Ammon's horn (tissue), 1 donor: ENCODE measurements at regions not wholly inside any gene's neighbourhood (a gene's known extent, or its start where the extent isn't known, plus 50 kb on each side); places are given as distances from the start of the nearest gene placed in this dataset.

Experiments used
- DNase-seq: peaks from one replicate; pipeline ENCODE4 v3.0.0-alpha.2; 2016; ENCODE audit warnings: low spot score

DNA sequence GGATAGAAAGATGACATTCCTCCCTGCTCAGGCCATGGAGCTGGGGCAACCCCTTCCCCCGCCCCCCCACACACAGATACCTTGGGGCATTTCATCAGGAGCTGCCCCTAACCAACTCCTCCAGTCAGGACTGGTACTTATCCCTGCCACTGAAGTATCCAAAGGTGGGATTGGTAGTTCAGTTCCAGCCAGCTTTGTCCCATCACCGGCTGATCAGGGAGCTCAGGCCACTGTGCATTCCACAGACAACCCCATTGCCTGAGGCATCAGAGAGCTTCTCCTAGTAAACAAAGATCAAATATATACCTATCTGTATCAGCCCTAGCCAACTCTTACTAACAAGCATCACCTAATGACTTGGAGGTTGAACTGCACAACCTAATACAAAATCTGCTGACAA is 218.2 kb upstream of the FMR1 start:
- DNase-seq: no peak

DNA sequence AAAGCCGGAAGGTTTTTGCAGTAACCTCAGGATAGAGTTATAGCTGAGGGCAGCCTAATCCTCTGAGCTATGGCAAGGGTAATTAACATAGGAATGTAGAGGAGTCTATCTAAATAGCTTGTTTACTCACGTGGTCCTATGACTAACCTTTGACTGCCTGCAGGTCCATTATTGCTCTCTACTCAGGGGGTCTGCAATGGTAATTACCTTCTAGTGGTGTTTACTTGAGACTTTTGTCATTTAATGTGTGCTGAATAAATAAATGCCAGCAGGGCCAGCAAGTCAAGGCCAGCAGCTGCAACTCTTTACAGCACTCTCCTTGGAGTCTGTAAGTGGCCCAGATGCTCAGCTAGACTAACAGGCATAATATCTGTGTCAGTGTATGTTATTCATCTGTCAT is 212.7 kb upstream of the FMR1 start:
- no peak for DNase-seq

DNA sequence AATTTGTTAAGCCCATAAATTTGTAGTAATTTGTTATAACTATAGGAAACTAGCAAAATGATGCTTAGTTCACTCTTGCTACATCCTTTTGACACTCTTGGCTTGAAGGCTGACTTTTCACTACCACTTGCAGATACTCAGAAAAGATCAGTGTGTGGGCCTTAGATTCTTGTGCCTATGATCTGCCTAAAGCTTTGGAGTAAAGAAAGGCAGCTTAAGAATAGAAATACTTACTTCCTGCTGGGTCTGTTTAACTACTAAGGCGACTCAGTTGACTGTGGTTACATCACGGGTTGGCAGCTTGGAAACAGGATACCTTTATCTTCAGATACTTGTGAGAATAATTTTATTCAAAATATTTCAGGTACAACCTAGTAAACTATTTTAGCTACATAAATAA is 201.4 kb upstream of the FMR1 start:
- DNase-seq: no peak

DNA sequence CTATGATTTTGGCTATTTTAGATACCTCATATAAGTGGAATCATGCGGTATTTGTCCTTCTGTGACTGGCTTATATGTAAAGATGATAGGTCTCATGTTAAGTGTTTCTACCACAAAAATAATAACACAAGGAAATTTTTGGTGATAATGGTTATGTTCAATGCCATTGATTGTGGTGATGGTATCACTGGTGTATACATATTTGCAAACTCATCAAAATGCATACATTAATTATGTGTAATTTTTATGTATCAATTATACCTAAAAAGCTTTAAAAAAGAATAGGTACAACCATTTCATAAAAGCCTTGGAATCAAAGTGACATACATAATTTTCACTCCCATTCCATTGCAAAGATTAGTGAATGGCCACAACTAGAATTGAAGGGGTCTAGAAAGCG is 178.3 kb upstream of the FMR1 start:
- no peak for DNase-seq

DNA sequence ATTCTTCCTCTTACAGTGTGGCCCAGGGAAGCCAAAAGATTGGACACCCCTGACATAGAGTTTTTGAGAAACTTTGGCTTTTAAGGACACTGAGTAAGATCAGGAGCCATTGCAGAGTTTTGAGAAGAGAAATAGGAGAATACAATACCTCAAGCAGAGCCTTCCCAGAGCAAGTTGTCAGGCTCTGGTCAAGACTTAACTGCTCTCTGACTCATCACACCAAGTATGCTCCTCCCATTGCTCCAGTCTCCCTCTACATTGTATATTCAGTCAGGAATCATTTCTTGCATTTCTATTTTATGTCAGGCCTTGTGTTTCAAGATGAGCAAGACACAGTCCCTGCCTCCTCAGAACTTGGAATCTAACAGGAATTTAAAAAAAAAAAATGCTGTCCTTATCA is 176.4 kb upstream of the FMR1 start:
- no peak for DNase-seq

DNA sequence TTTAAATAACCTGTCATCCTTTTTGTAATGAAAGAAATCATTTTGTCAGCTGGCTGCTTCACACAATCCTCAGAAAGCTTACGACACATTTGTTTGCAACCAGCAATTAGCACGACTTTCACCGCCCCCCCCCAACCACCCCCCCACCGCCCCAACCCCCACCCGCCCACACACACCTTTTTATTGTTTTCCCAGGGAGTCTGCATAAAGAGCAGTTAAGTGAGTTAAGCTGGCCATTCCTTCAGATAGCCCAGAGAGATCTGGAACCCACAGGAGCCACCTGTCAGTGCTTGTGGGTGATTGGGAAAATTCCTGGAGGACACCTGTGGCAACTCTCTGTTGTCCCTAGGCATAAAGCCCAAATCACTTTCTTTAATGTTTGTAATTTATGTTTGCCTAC is 175.7 kb upstream of the FMR1 start:
- no peak for DNase-seq

DNA sequence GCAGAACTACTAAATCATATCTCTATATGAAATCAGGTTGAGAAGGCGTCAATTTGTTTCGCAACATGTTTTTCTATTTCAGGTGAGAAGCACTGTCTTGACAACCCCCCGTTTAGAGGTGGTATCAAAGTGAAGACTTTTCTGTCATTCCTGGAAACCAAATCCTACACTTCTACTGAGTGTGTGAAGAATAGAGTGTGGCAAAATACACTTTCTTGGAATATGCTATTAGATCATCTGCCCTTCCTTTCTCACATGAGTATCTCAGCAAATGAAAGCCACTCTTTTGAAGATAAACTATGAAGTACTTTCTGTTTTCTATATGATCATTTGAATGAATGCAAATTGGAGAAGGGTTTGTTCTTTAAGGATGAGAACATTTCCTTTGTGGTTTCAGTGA is 174.0 kb upstream of the FMR1 start:
- no peak for DNase-seq

- no peak for DNase-seq
These were observed 173.5 kb upstream of the FMR1 start for GRCh38 chrX:147738265-147738664.

DNA sequence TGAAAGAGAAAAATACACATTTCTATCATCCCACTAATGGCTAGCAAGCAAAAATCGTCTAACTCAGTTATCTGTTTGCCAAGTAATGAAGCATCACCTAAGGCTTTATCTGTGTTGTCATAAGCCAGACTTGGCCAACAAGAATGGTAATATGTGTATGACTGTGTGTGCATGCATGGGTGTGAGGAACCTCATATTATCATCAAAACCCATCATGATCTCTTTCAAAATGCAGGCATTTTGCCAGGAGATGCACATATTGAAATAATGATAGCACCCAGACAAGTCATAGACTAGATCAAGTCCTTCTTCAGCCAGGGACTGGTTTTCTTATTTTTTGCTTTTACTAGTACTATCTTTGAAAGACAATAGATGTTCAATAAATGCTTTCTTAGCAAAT is 172.5 kb upstream of the FMR1 start:
- DNase-seq: no peak

DNA sequence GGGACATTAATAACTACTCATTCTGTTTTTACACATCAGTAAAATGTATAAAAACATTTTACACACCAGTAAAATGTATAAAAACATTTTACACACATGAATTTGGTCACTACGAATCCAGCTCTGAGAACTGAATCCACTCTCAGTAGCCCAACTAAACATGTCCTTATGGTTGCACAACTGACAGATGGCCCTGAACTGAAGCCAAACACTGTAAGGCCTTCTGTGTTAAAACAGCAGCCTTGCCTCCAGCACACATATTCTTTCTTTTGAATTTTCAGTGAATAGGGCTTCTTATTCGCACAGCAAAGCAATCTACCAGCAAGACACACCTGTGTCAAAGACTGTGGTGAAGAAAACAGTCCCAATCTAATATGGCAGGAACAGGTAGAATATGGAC is 169.9 kb upstream of the FMR1 start:
- peak; percentile 1 for DNase-seq

GRCh38 chrX:147749308-147749707 is 162.4 kb upstream of the FMR1 start:
- DNase-seq: no peak

GRCh38 chrX:147757750-147758149 is 154.0 kb upstream of the FMR1 start:
- no peak for DNase-seq

DNA sequence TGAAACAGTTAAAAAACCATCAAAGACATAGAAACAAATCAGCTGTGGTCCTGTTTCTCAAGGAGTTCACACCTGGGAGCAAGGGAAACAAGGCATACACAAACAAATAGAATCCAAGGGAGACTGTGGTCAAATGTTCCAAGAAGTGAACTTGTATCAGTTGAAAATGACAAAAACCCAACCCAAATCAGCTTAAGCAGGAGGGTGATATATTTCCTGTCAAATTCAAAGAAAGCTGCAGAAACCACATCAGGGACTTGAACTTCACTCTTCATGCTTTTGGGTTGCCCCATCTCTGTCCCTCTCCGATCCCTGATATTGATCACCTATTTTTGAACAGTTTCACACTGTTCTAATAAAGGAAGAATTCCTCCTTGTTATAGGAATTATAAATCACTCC is 148.6 kb upstream of the FMR1 start:
- DNase-seq: no peak

- no peak for DNase-seq
These were observed 146.9 kb upstream of the FMR1 start for GRCh38 chrX:147764868-147765267.

- no peak for DNase-seq
These were observed 140.9 kb upstream of the FMR1 start for GRCh38 chrX:147770858-147771257.

GRCh38 chrX:147776988-147777387 is 134.7 kb upstream of the FMR1 start:
- no peak for DNase-seq

DNA sequence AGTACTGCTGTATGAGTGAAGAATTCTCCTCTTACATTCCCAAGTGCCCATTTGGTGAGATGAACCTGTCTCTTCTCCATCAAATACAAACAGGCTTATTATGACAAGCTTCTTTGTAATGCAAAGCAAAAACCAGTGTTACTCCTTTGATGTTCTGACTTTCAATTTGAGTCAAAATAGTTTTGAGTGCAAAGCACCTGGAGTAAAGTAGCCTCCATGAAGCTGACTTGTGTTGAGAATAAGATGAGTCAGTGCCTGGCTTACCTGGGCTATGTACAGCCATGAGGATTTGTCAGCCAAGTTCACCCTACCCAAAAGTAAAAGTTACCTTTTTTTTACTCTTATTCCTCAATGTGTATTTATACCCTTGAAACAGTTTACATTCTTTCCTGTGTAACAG is 132.5 kb upstream of the FMR1 start:
- DNase-seq: no peak

GRCh38 chrX:147781844-147782243 is 129.9 kb upstream of the FMR1 start:
- no peak for DNase-seq

DNA sequence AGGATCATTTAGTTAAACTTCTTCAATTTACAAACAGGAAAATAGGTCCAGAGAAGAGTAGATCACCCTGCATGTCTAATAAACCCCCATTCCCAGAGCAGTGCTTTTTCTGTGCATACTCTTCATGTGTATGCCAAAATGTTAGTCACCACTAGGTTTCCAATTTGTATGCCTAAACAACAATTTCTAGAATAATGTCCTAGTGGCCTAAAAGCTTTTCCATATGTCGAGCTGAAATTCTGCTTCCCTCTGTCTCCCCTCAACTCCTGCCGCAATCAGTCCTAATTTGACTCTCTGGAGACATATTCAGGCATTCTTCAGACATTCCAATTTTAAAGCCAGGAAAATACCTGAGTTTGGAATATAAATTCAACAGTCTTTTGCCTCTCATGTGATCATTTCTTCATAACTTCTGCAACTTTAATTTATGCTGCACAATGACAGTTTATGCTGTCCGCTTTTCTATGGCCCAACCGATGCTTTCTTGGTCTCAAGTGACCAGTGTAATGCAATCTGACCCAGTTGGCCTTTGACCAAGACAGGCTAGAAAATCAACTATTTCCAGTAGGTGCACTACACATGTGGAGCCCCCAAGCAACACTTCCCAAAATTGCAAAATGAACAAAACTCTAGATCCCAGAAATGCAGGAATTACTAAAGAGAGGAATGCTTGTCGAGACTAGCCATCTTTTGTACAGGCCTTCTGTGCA is 122.9 kb upstream of the FMR1 start:
- no peak for DNase-seq

GRCh38 chrX:147800663-147801062 is 111.1 kb upstream of the FMR1 start:
- no peak for DNase-seq

GRCh38 chrX:147803948-147804347 is 107.8 kb upstream of the FMR1 start:
- DNase-seq: peak; percentile 60

- DNase-seq: no peak
These were observed 99.9 kb upstream of the FMR1 start for GRCh38 chrX:147811803-147812202.

- no peak for DNase-seq
These were observed 84.6 kb upstream of the FMR1 start for GRCh38 chrX:147827070-147827469.

GRCh38 chrX:147828719-147829118 is 83.0 kb upstream of the FMR1 start:
- DNase-seq: no peak
